ENCODE measurements at regions not wholly inside any gene's neighbourhood (a gene's known extent, or its start where the extent isn't known, plus 50 kb on each side); places are given as distances from the start of the nearest gene placed in this dataset.

GRCh38 chr5:168055141-168055683 lies 236.2 kb upstream of the WWC1 start:
- TF ChIP-seq, protein P1, sequence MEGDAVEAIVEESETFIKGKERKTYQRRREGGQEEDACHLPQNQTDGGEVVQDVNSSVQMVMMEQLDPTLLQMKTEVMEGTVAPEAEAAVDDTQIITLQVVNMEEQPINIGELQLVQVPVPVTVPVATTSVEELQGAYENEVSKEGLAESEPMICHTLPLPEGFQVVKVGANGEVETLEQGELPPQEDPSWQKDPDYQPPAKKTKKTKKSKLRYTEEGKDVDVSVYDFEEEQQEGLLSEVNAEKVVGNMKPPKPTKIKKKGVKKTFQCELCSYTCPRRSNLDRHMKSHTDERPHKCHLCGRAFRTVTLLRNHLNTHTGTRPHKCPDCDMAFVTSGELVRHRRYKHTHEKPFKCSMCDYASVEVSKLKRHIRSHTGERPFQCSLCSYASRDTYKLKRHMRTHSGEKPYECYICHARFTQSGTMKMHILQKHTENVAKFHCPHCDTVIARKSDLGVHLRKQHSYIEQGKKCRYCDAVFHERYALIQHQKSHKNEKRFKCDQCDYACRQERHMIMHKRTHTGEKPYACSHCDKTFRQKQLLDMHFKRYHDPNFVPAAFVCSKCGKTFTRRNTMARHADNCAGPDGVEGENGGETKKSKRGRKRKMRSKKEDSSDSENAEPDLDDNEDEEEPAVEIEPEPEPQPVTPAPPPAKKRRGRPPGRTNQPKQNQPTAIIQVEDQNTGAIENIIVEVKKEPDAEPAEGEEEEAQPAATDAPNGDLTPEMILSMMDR (conservative IDR thresholded peaks at IDR 0.05; ENCODE audit: low read length): no peak
- TF ChIP-seq EZH2phosphoT487 (IDR thresholded peaks at IDR 0.05; ENCODE audit: borderline replicate concordance, low read depth, low read length): no peak
